OCI-LY1 (cell line): ENCODE measurements at regions not wholly inside any gene's neighbourhood (a gene's known extent, or its start where the extent isn't known, plus 50 kb on each side); places are given as distances from the start of the nearest gene placed in this dataset.

Experiments used
- H2AFZ ChIP-seq: fragments of 200-600 bp; sonication (generic), shearing (Covaris generic); 2 replicates; pipeline ENCODE4 v1.6.0; 2014; ENCODE audit warnings: antibody characterized with exemption, mild to moderate bottlenecking, low read length
- H3F3A ChIP-seq: fragments of 200-600 bp; sonication (generic), shearing (Covaris generic); 2 replicates; pipeline ENCODE4 v1.6.0; 2014; ENCODE audit warnings: mild to moderate bottlenecking, antibody characterized with exemption, low read length, moderate library complexity; ENCODE audit not compliant: insufficient read depth
- H3K27ac ChIP-seq: fragments of 200-600 bp; sonication (generic); 2 replicates; pipeline ENCODE4 v1.5.1; 2014; ENCODE audit warnings: low read length, mixed run types, mild to moderate bottlenecking, low read depth; ENCODE audit not compliant: poor library complexity, severe bottlenecking
- H3K27me3 ChIP-seq: fragments of 200-600 bp; sonication (generic); 2 replicates; pipeline ENCODE4 v1.6.0; 2014; ENCODE audit warnings: antibody characterized with exemption, mild to moderate bottlenecking, low read length, moderate library complexity; ENCODE audit not compliant: insufficient read depth
- H3K36me3 ChIP-seq: fragments of 200-600 bp; sonication (generic); 2 replicates; pipeline ENCODE4 v1.6.1; 2014; ENCODE audit warnings: mild to moderate bottlenecking, antibody characterized with exemption, low read length, moderate library complexity, mixed read lengths; ENCODE audit not compliant: insufficient read depth
- H3K4me1 ChIP-seq: fragments of 200-600 bp; sonication (generic); 2 replicates; pipeline ENCODE4 v1.5.1; 2014; ENCODE audit warnings: mild to moderate bottlenecking, low read length, moderate library complexity; ENCODE audit not compliant: insufficient read depth, severe bottlenecking
- H3K4me2 ChIP-seq: fragments of 200-600 bp; sonication (generic), shearing (Covaris generic); 2 replicates; pipeline ENCODE4 v1.6.1; 2014; ENCODE audit warnings: low read length
- H3K4me3 ChIP-seq: fragments of 200-600 bp; sonication (generic); 2 replicates; pipeline ENCODE4 v1.5.1; 2014; ENCODE audit warnings: low read length, low read depth, mild to moderate bottlenecking, mixed read lengths; ENCODE audit not compliant: poor library complexity, severe bottlenecking
- H3K79me2 ChIP-seq: fragments of 200-600 bp; shearing (Covaris generic); 2 replicates; pipeline ENCODE4 v1.6.1; 2016; ENCODE audit warnings: mixed run types, low read length, mixed read lengths; ENCODE audit not compliant: insufficient read depth
- H3K9ac ChIP-seq: fragments of 200-600 bp; sonication (generic), shearing (Covaris generic); 2 replicates; pipeline ENCODE4 v1.6.1; 2014; ENCODE audit warnings: mild to moderate bottlenecking, low read length, mixed read lengths
- H3K9me2 ChIP-seq: fragments of 200-600 bp; sonication (generic), shearing (Covaris generic); 2 replicates; pipeline ENCODE4 v1.6.1; 2014; ENCODE audit warnings: low read depth, mild to moderate bottlenecking, low read length, mixed read lengths
- H3K9me3 ChIP-seq: fragments of 200-600 bp; shearing (Covaris generic); 2 replicates; pipeline ENCODE4 v1.6.1; 2014; ENCODE audit warnings: low read length, mixed read lengths
- H4K20me1 ChIP-seq: fragments of 200-600 bp; sonication (generic), shearing (Covaris generic); 2 replicates; pipeline ENCODE4 v1.6.0; 2016; ENCODE audit warnings: mild to moderate bottlenecking, low read length; ENCODE audit not compliant: insufficient read depth
- CTCF ChIP-seq: fragments of 200-600 bp; sonication (generic), shearing (Covaris generic); IDR thresholded peaks from 2 replicates; pipeline ENCODE4 v1.5.1; 2017; ENCODE audit warnings: mild to moderate bottlenecking, antibody characterized with exemption, low read length, moderate library complexity, mixed read lengths
- EZH2 ChIP-seq: fragments of 200-600 bp; sonication (generic), shearing (Covaris generic); IDR thresholded peaks from 2 replicates; pipeline ENCODE4 v1.8.0; 2017; ENCODE audit warnings: borderline replicate concordance, mixed run types, mild to moderate bottlenecking, antibody characterized with exemption, low read length, moderate library complexity, mixed read lengths

- no peaks in the 10 kb centered on the region for H3K79me2 ChIP-seq
- H3K27me3 ChIP-seq = no peaks in the 10 kb centered on the region
- no peak overlapping the region for H2AFZ ChIP-seq
- H3K4me2 ChIP-seq = no peak overlapping the region
- no peaks in the 10 kb centered on the region for H3K9me2 ChIP-seq
- TF ChIP-seq CTCF (no peak), EZH2 (no peak)
- H3K9me3 ChIP-seq = no peaks in the 10 kb centered on the region
- no peaks in the 10 kb centered on the region for H3K36me3 ChIP-seq
- no peaks in the 10 kb centered on the region for H4K20me1 ChIP-seq
- H3K4me3 ChIP-seq = no peak overlapping the region
- no peak overlapping the region for H3K27ac ChIP-seq
- H3K4me1 ChIP-seq = peaks cover 9% of the 10 kb centered on the region
- H3F3A ChIP-seq = no peaks in the 10 kb centered on the region
- no peak overlapping the region for H3K9ac ChIP-seq
These were observed 497.6 kb downstream of the NTRK3 start for GRCh38 chr15:87758794-87759418.

- Histone ChIP-seq H3K79me2 (no peaks in the 10 kb centered on the region), H3K4me3 (no peak overlapping the region), H3K9me2 (no peaks in the 10 kb centered on the region), H3F3A (no peaks in the 10 kb centered on the region), H3K4me2 (no peak overlapping the region), H3K36me3 (no peaks in the 10 kb centered on the region), H2AFZ (no peak overlapping the region), H3K9ac (no peak overlapping the region), H3K4me1 (peaks cover 5% of the 10 kb centered on the region), H4K20me1 (no peaks in the 10 kb centered on the region), H3K9me3 (no peaks in the 10 kb centered on the region), H3K27ac (no peak overlapping the region), H3K27me3 (no peaks in the 10 kb centered on the region)
- no peak for TF ChIP-seq CTCF
- TF ChIP-seq EZH2 = no peak
These were observed 499.5 kb downstream of the NTRK3 start for GRCh38 chr15:87757084-87757483.

GRCh38 chr15:87756072-87756471, 500.5 kb downstream of the NTRK3 start:
- H2AFZ ChIP-seq = no peak overlapping the region
- no peaks in the 10 kb centered on the region for H4K20me1 ChIP-seq
- H3K79me2 ChIP-seq = no peaks in the 10 kb centered on the region
- H3K9me3 ChIP-seq = no peaks in the 10 kb centered on the region
- H3K9me2 ChIP-seq = no peaks in the 10 kb centered on the region
- no peaks in the 10 kb centered on the region for H3K36me3 ChIP-seq
- no peak overlapping the region for H3K4me2 ChIP-seq
- H3K9ac ChIP-seq = no peak overlapping the region
- H3K4me3 ChIP-seq = no peak overlapping the region
- H3F3A ChIP-seq = no peaks in the 10 kb centered on the region
- no peaks in the 10 kb centered on the region for H3K4me1 ChIP-seq
- TF ChIP-seq EZH2 (no peak), CTCF (no peak)
- H3K27ac ChIP-seq = no peak overlapping the region
- no peaks in the 10 kb centered on the region for H3K27me3 ChIP-seq
